Astrocyte of the cerebellum (primary cell): ENCODE measurements at regions not wholly inside any gene's neighbourhood (a gene's known extent, or its start where the extent isn't known, plus 50 kb on each side); places are given as distances from the start of the nearest gene placed in this dataset.

Experiments
- DNase-seq: peaks from one replicate; pipeline ENCODE4 v3.0.0-alpha.2; 2011; ENCODE audit warnings: low read depth
- H3K4me3 ChIP-seq: 2 replicates; pipeline ENCODE4 v1.5.1; 2011; ENCODE audit warnings: mild to moderate bottlenecking, low read depth, low read length, moderate library complexity
- in situ Hi-C: cut with HindIII; loops from 2 replicates; pipeline ENCODE4 v1.10.0; 2017; ENCODE audit warnings: low sequenced_read_pairs
- TF ChIP-seq, protein P1 (sequence below): IDR thresholded peaks from 2 replicates; pipeline ENCODE4 v1.5.1; 2012; ENCODE audit warnings: low read length, low read depth, moderate library complexity, mild to moderate bottlenecking; ENCODE audit errors: missing control alignments

GRCh38 chr2:145802133-145802532, 1282.2 kb upstream of the ZEB2 start:
- H3K4me3 ChIP-seq, result no peak overlapping the region
- TF ChIP-seq, protein P1, sequence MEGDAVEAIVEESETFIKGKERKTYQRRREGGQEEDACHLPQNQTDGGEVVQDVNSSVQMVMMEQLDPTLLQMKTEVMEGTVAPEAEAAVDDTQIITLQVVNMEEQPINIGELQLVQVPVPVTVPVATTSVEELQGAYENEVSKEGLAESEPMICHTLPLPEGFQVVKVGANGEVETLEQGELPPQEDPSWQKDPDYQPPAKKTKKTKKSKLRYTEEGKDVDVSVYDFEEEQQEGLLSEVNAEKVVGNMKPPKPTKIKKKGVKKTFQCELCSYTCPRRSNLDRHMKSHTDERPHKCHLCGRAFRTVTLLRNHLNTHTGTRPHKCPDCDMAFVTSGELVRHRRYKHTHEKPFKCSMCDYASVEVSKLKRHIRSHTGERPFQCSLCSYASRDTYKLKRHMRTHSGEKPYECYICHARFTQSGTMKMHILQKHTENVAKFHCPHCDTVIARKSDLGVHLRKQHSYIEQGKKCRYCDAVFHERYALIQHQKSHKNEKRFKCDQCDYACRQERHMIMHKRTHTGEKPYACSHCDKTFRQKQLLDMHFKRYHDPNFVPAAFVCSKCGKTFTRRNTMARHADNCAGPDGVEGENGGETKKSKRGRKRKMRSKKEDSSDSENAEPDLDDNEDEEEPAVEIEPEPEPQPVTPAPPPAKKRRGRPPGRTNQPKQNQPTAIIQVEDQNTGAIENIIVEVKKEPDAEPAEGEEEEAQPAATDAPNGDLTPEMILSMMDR, result no peak
- in situ Hi-C loops, result no loop called here
- DNase-seq, result no peak

DNA sequence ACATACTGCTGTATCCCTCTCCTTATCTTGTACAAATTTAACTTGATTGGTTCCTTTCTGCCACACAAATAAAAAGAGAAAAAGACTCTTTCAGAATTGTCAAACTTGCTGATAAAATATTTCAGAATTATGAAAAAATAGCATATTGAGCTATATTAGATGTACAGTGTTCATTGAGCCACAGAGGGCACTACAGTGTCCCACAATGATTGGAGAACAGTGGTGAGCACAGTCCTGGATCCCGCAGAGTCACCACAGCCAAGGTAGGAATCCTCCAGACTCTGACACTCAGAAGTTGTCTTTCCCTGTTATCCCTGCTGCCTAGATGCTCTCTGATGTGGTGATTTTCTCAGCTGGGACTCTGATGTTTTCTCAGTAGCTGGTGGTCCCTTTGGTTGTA, 1281.3 kb upstream of the ZEB2 start:
- DNase-seq, result no peak
- TF ChIP-seq, protein P1, result no peak
- in situ Hi-C loops, result no loop called here

DNA sequence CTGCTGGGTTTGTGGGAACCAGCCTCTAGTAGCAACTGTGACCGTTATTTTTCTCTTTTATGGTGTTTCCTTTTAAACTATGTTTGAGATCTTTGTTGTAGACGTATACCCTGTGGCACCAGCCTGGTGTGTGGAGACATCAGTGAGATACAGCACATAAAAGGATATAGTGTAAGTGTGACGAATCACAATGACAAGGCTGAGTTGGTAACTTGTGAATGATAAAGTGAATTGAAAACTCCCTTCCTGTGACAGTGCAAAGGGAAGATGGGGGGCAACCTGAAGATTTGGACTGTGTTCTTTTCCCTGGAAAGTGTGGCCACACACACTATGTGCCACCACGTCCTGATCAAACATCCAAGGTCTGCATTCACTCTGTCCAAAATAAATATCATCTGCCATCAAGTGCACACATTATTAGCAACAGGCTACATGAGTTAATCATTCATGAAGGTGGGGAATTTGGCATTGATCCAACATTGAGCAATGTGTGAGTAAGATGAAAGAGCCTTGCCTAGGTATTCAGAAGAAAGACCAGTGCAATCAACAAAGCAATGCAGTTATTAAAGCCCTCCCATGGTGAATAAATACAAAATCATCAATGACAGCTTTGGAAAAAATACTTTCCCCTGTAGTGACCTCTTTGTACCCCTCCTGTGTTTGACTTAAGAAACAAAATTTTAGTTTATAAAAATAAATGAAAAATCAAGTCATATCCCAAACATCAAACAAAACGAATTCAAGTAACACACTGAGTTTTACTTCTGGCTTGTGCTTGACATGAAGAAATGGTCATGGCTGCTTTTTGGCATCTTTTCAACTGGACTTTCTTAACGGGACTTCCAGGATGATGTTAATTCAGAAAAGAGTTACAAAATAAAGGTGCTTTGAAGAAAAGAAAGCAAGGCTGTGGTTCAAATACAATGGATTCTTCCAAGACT, 1280.5 kb upstream of the ZEB2 start:
- in situ Hi-C loops, result no loop called here
- DNase-seq, result no peak
- no peak overlapping the region for H3K4me3 ChIP-seq
- TF ChIP-seq, protein P1, result no peak

More for the DNA sequence above, 1281.3 kb upstream of the ZEB2 start:
- H3K4me3 ChIP-seq, result no peak overlapping the region

DNA sequence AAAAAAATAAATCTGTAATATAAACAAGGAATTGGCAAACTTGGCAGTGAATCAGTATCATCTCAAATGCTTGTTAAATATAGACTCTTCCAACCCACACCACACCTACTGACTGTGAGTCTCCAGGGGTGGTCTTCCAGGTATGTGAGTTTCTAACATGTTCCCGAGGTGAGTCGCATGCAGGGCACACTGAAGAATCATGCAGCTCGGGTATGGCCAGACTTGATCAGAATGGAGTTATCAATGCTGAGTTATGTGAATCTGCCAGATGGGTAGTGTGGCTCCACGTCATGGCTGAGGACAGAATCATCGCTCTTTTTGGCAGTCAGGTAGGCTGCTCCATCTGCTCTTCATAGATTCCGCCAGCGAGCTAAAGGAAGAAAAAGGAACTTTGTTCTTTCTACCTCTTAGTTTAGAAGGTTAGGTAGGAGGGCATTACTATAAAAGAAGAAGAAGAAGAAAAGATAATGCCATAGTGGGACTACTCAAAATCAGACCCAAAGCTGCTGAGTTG, 1279.7 kb upstream of the ZEB2 start:
- in situ Hi-C loops, result no loop called here
- H3K4me3 ChIP-seq, result no peak overlapping the region
- TF ChIP-seq, protein P1, result no peak
- no peak for DNase-seq

DNA sequence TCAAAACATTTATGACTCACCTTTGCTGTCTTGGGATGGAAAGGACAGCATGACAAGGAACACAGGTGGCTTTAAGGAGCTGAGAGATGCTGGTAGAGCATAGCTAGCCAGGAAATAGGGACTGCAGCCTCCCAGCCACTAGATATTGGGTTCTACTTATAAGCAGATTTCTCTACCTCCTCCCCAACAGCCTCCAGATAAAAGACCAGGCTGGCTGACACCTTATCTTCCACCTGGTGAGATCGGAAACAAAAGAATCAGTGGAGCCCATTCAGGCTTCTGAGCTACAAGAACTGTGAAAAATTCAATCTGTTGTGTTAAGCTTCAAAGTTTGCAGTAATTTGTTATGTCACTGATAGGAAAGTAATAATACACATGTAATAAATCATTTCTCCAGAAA, 1278.5 kb upstream of the ZEB2 start:
- H3K4me3 ChIP-seq, result no peak overlapping the region
- in situ Hi-C loops, result no loop called here
- no peak for DNase-seq
- TF ChIP-seq, protein P1, result no peak

DNA sequence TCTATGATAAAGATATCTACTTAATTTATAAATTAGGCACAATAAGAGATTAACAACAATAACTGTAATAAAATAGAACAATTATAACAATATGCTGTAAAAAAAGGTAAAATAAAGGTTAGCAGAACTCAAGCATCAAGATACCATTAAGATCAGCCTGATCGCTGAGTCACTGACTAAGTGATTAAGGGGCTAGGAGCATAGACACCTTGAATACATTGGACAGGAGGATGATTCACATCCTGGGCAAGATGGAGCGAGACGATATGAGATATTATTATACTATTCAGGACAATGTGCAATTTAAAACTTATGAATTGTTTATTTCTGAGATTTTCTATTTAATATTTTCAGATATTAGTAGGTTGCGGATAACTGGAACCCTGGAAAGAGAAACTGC, 1277.8 kb upstream of the ZEB2 start:
- in situ Hi-C loops, result no loop called here
- no peak overlapping the region for H3K4me3 ChIP-seq
- TF ChIP-seq, protein P1, result no peak
- no peak for DNase-seq
